Progenitor cell of endocrine pancreas (in vitro differentiated cells): ENCODE measurements at regions not wholly inside any gene's neighbourhood (a gene's known extent, or its start where the extent isn't known, plus 50 kb on each side); places are given as distances from the start of the nearest gene placed in this dataset.

Experiments used
- DNase-seq: peaks from one replicate; pipeline ENCODE4 v3.0.0; 2021; ENCODE audit warnings: low spot score; ENCODE audit not compliant: unreplicated experiment
- H3K27ac Mint-ChIP-seq: 2 replicates; pipeline ENCODE4 v1.8.0; 2021; ENCODE audit warnings: mild to moderate bottlenecking, moderate library complexity, mixed read lengths
- H3K27me3 Mint-ChIP-seq: 2 replicates; pipeline ENCODE4 v1.8.0; 2021; ENCODE audit warnings: mixed read lengths
- H3K36me3 Mint-ChIP-seq: 2 replicates; pipeline ENCODE4 v1.8.0; 2022; ENCODE audit warnings: mixed read lengths; ENCODE audit not compliant: insufficient read depth
- H3K4me1 Mint-ChIP-seq: 2 replicates; pipeline ENCODE4 v1.8.0; 2021; ENCODE audit warnings: low read depth, mixed read lengths
- H3K4me3 Mint-ChIP-seq: 2 replicates; pipeline ENCODE4 v1.8.0; 2021; ENCODE audit warnings: low read depth, mild to moderate bottlenecking, moderate library complexity, mixed read lengths
- H3K9me3 Mint-ChIP-seq: 2 replicates; pipeline ENCODE4 v1.8.0; 2021; ENCODE audit warnings: low read depth, mixed read lengths
- CTCF ChIP-seq: fragments of 200-600 bp; sonication (generic); IDR thresholded peaks from one replicate; pipeline ENCODE4 v1.5.0; 2021; ENCODE audit warnings: antibody characterized with exemption, mild to moderate bottlenecking; ENCODE audit not compliant: unreplicated experiment

GRCh38 chr5:17154211-17154996 lies 63.0 kb upstream of the BASP1 start:
- Mint-ChIP-seq H3K4me3 (no peak overlapping the region), H3K4me1 (no peaks in the 10 kb centered on the region), H3K27me3 (peaks cover 18% of the 10 kb centered on the region), H3K36me3 (no peaks in the 10 kb centered on the region), H3K9me3 (no peaks in the 10 kb centered on the region), H3K27ac (no peak overlapping the region)
- DNase-seq = no peak
- TF ChIP-seq CTCF = no peak

GRCh38 chr5:17156463-17156862 lies 61.0 kb upstream of the BASP1 start:
- Mint-ChIP-seq H3K36me3 (no peaks in the 10 kb centered on the region), H3K27ac (no peak overlapping the region), H3K4me3 (no peak overlapping the region), H3K9me3 (no peaks in the 10 kb centered on the region), H3K27me3 (peaks cover 16% of the 10 kb centered on the region), H3K4me1 (no peaks in the 10 kb centered on the region)
- no peak for DNase-seq
- no peak for TF ChIP-seq CTCF

- TF ChIP-seq CTCF = no peak
These were observed 60.1 kb upstream of the BASP1 start for GRCh38 chr5:17157294-17157693.

GRCh38 chr5:17157916-17158529 lies 59.4 kb upstream of the BASP1 start:
- no peak for TF ChIP-seq CTCF
- Mint-ChIP-seq H3K36me3 (no peaks in the 10 kb centered on the region), H3K9me3 (no peaks in the 10 kb centered on the region), H3K4me1 (no peaks in the 10 kb centered on the region), H3K27me3 (peaks cover 13% of the 10 kb centered on the region), H3K27ac (no peak overlapping the region), H3K4me3 (no peak overlapping the region)
- no peak for DNase-seq

More at GRCh38 chr5:17157294-17157693, 60.1 kb upstream of the BASP1 start:
- Mint-ChIP-seq H3K9me3 (no peaks in the 10 kb centered on the region), H3K36me3 (no peaks in the 10 kb centered on the region), H3K4me1 (no peaks in the 10 kb centered on the region), H3K27ac (no peak overlapping the region), H3K4me3 (no peak overlapping the region), H3K27me3 (peaks cover 13% of the 10 kb centered on the region)
- no peak for DNase-seq

GRCh38 chr5:17160756-17161040 lies 56.7 kb upstream of the BASP1 start:
- no peaks in the 10 kb centered on the region for H3K9me3 Mint-ChIP-seq
- no peak overlapping the region for H3K27ac Mint-ChIP-seq
- no peaks in the 10 kb centered on the region for H3K36me3 Mint-ChIP-seq
- no peak for DNase-seq
- H3K27me3 Mint-ChIP-seq = peaks cover 12% of the 10 kb centered on the region
- H3K4me3 Mint-ChIP-seq = no peak overlapping the region
- TF ChIP-seq CTCF = no peak
- no peaks in the 10 kb centered on the region for H3K4me1 Mint-ChIP-seq
